ENCODE measurements at regions not wholly inside any gene's neighbourhood (a gene's known extent, or its start where the extent isn't known, plus 50 kb on each side); places are given as distances from the start of the nearest gene placed in this dataset.
A peak's percentile ranks its signal among the peaks of the same experiment; 100 is the strongest.
"Not testable (repeated sequence)": the region's sequence is repeated elsewhere in the genome, so short reads cannot be mapped to it uniquely, and the experiment has no call there.

GRCh38 chr1:19591482-19592091 is 52.5 kb upstream of the NBL1 start:
- DNase-seq (ENCODE audit: low read depth in 3 of 3, low spot score in 1 of 3): no peak

- no peak for DNase-seq (ENCODE audit: low read depth in 3 of 3, low spot score in 1 of 3)
Observed at GRCh38 chr1:19585507-19585906, 58.6 kb upstream of the NBL1 start.

- peak; percentile 51 to 74 (median 61) for DNase-seq (ENCODE audit: low read depth in 3 of 3, low spot score in 1 of 3)
Observed at GRCh38 chr1:19582318-19582717, 61.8 kb upstream of the NBL1 start.

- DNase-seq (ENCODE audit: low read depth in 3 of 3, low spot score in 1 of 3): no peak
Observed at GRCh38 chr1:19581381-19581780, 62.7 kb upstream of the NBL1 start.

- no peak for DNase-seq (ENCODE audit: low read depth in 3 of 3, low spot score in 1 of 3)
Observed at GRCh38 chr1:19577561-19577960, 66.5 kb upstream of the NBL1 start.

- DNase-seq (ENCODE audit: low read depth in 3 of 3, low spot score in 1 of 3): no peak
Observed at GRCh38 chr1:19577036-19577435, 67.1 kb upstream of the NBL1 start.

- no peak for DNase-seq (ENCODE audit: low read depth in 3 of 3, low spot score in 1 of 3)
Observed at GRCh38 chr1:19569786-19570185, 74.3 kb upstream of the NBL1 start.

- no peak for DNase-seq (ENCODE audit: low read depth in 3 of 3, low spot score in 1 of 3)
Observed at GRCh38 chr1:19567041-19567440, 77.1 kb upstream of the NBL1 start.

GRCh38 chr1:19564366-19564765 is 79.0 kb upstream of the CAPZB start:
- no peak for DNase-seq (ENCODE audit: low read depth in 3 of 3, low spot score in 1 of 3)

- no peak for DNase-seq (ENCODE audit: low read depth in 3 of 3, low spot score in 1 of 3)
Observed at GRCh38 chr1:19563324-19564097, 78.2 kb upstream of the CAPZB start.

GRCh38 chr1:19562847-19563246 is 77.5 kb upstream of the CAPZB start:
- no peak for DNase-seq (ENCODE audit: low read depth in 3 of 3, low spot score in 1 of 3)

GRCh38 chr1:19560480-19560879 is 75.1 kb upstream of the CAPZB start:
- no peak for DNase-seq (ENCODE audit: low read depth in 3 of 3, low spot score in 1 of 3)

GRCh38 chr1:19559641-19560040 is 74.3 kb upstream of the CAPZB start:
- no peak for DNase-seq (ENCODE audit: low read depth in 3 of 3, low spot score in 1 of 3)

GRCh38 chr1:19557609-19558051 is 72.3 kb upstream of the CAPZB start:
- DNase-seq (ENCODE audit: low read depth in 3 of 3, low spot score in 1 of 3): no peak

- DNase-seq (ENCODE audit: low read depth in 3 of 3, low spot score in 1 of 3): no peak
Observed at GRCh38 chr1:19554090-19554489, 68.8 kb upstream of the CAPZB start.

- DNase-seq (ENCODE audit: low read depth in 3 of 3, low spot score in 1 of 3): no peak
Observed at GRCh38 chr1:19552291-19553010, 67.1 kb upstream of the CAPZB start.

- not testable (repeated sequence) for DNase-seq (ENCODE audit: low read depth in 3 of 3, low spot score in 1 of 3)
Observed at GRCh38 chr1:19551837-19552236, 66.5 kb upstream of the CAPZB start.

GRCh38 chr1:19550437-19550836 is 65.1 kb upstream of the CAPZB start:
- not testable (repeated sequence) for DNase-seq (ENCODE audit: low read depth in 3 of 3, low spot score in 1 of 3)

GRCh38 chr1:19547814-19548213 is 62.5 kb upstream of the CAPZB start:
- DNase-seq (ENCODE audit: low read depth in 3 of 3, low spot score in 1 of 3): no peak

GRCh38 chr1:19536519-19536918 is 51.2 kb upstream of the CAPZB start:
- no peak for DNase-seq (ENCODE audit: low read depth in 3 of 3, low spot score in 1 of 3)

GRCh38 chr1:19535214-19535613 is 49.9 kb upstream of the CAPZB start:
- no peak for DNase-seq (ENCODE audit: low read depth in 3 of 3, low spot score in 1 of 3)
